ENCODE measurements at regions not wholly inside any gene's neighbourhood (a gene's known extent, or its start where the extent isn't known, plus 50 kb on each side); places are given as distances from the start of the nearest gene placed in this dataset.
"Not testable (repeated sequence)": the region's sequence is repeated elsewhere in the genome, so short reads cannot be mapped to it uniquely, and the experiment has no call there.

DNA sequence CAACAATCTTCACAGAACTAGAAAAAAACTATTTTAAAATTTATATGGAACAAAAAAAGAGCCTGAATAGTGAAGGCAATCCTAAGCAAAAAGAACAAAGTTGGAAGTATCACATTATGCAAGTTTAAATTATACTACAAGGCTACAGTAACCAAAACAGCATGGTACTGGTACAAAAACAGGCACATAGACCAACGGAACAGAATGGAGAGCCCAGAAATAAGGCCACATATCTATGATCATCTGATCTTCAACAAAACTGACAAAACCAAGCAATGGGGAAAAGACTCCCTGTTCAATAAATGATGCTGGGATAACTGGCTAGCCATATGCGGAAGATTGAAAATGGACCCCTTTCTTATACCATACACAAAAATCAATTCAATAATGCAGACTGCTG lies 74.4 kb upstream of the RTN4 start:
- not testable (repeated sequence) for H3K27ac ChIP-seq

DNA sequence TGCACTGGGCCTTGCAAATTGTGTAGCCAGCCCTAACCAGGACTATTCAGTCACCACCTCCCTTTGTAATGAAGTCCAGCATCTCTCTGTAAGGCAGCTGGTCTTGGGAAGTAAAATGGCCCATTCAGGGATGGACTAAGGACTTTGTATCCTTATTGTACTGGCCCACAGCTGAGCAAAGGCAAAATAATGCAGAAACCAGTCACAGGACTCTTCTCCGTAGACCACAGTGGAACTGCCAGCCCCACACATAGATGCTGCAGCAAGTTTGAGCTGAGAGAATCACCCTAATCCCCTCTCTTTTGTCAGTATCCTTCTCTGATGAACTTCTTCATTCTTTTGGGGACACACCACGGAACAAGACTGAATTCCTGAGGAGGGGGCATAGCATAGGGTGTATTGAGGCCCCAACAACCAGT lies 73.6 kb upstream of the RTN4 start:
- TF ChIP-seq, protein P1, sequence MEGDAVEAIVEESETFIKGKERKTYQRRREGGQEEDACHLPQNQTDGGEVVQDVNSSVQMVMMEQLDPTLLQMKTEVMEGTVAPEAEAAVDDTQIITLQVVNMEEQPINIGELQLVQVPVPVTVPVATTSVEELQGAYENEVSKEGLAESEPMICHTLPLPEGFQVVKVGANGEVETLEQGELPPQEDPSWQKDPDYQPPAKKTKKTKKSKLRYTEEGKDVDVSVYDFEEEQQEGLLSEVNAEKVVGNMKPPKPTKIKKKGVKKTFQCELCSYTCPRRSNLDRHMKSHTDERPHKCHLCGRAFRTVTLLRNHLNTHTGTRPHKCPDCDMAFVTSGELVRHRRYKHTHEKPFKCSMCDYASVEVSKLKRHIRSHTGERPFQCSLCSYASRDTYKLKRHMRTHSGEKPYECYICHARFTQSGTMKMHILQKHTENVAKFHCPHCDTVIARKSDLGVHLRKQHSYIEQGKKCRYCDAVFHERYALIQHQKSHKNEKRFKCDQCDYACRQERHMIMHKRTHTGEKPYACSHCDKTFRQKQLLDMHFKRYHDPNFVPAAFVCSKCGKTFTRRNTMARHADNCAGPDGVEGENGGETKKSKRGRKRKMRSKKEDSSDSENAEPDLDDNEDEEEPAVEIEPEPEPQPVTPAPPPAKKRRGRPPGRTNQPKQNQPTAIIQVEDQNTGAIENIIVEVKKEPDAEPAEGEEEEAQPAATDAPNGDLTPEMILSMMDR (conservative IDR thresholded peaks at IDR 0.05) = no peak
- no peak for TF ChIP-seq ZFX (IDR thresholded peaks at IDR 0.05)
- no peak overlapping the region for H3K27ac ChIP-seq

DNA sequence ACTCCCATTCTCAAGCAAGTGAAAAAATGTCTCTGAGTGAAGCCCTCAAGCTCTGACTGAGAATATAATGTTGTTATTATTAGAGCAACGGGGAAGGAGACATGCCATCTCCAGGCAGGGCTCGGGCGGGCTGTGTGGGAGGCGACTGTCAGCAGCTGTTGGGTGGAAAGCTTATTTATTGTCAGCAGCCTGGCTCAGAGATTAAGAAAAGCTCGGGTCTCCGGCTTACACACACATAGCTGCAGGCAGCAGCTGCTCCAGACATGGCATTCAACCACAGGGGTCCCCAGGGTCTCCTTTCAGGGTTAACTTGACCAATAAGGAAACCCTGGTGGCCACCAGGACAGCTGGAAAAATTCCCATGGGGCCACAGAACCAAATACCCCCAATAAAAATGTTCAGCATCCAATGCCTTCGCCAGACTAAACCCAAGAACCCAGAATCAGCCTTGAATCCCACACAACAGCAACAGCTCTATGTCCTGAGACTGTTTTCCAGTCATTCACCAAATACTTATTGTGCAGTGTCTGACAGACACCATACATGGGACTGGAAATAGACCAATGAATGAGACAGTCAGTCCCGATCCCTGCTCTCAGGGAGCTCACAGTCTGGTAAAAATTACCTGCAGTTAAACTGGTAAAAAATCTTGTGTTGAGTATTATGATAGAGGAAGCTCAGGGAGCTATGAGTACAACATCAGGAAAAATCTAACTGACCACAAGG lies 70.5 kb upstream of the RTN4 start:
- H3K27ac ChIP-seq = no peak overlapping the region
- no peak for TF ChIP-seq ZFX (IDR thresholded peaks at IDR 0.05)
- TF ChIP-seq, protein P1 (conservative IDR thresholded peaks at IDR 0.05) = no peak

DNA sequence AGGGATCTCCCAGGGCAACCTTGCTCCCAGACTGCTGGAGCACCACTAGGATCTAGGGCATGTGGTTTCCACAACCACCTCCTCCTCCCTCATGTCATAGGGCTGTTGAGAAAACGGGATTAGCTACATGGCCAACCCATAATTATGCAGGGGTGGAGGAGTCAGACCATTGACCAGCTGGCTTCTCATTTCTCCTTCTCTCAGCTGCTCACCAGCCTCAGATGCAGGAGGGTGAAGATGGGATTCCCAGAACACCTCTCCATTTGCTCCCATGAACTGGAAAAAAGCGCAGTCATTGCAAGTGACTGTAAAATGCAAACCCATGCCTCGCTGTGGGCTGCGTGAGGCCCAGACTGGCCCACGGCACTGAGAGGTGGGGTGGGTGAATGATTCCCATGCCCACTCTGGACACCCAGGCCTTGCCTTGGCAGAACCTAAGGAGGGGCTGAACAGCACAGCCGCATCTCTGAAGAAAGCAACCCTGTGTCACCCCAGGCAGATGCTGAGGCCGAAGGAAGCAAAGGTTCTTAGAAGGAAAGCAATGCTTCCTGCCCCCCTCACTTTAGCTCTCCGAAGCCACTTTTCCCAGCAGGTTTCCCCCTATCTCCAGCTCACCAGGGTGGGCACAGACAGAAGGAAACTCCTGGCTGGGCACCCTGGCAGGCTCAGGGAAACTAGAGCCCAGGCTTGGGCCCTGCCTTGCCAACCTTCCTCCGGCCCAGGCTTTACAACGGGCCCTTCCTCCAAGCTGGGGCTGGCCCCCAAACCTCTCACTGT lies 69.6 kb upstream of the RTN4 start:
- TF ChIP-seq ZFX (IDR thresholded peaks at IDR 0.05) = no peak
- TF ChIP-seq, protein P1 (conservative IDR thresholded peaks at IDR 0.05) = no peak
- no peak overlapping the region for H3K27ac ChIP-seq

DNA sequence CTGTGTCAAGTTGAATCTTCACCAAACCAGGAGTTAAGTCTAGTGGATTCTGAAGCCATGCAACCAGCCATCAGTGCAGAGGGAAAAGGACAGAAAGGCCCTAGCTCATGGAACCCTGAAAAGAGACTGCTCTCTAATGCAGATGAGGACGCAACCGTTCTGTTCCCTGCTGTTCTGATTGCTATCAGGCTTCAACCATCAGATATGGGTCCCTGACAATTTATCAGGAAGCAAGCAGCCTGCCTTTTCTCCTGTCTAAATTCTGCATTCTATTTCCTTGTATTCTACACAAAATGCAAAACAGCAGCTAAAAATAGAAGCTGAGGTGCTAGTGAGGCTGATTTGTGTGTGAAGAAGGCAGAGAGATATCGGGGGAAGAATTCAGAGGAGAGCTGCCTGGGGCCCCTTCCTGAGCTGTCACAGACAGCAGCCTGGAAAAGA lies 68.4 kb upstream of the RTN4 start:
- TF ChIP-seq, protein P1 (conservative IDR thresholded peaks at IDR 0.05) = no peak
- TF ChIP-seq ZFX (IDR thresholded peaks at IDR 0.05) = no peak
- no peak overlapping the region for H3K27ac ChIP-seq

DNA sequence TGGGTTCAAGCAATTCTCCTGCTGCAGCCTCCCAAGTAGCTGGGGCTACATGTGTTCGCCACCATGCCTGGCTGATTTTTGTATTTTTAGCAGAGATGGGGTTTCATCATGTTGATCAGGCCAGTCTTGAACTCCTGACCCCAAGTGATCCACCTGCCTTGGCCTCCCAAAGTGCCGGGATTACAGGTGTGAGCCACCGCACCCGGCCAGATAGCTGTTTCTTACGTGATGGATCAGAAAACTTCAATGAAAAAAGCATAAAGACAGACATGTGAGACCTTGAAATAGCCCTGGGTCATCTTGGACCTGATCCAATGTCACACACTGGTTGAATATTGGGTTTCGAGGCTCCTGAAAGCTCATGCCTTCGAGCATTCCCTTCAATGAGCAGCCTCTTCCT lies 66.7 kb upstream of the RTN4 start:
- TF ChIP-seq ZFX (IDR thresholded peaks at IDR 0.05) = no peak
- TF ChIP-seq, protein P1 (conservative IDR thresholded peaks at IDR 0.05) = no peak

DNA sequence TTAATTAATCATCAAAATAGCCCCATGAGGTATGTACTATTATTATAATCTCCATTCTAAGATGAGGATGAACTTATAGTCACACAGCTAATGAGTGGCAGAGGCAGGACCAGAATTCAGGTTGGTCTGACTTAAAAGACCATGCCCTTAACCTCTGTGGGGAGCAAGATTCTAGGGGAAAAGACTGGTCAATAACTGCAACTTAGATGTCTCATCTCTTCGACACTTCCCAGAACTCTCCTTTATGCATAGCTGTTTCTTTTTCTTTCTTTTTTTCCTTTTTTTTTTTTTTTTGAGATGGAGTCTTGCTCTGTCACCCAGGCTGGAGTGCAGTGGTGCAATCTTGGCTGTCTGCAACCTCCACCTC lies 66.3 kb upstream of the RTN4 start:
- no peak overlapping the region for H3K27ac ChIP-seq
- TF ChIP-seq ZFX (IDR thresholded peaks at IDR 0.05) = no peak

More for the DNA sequence above, 66.7 kb upstream of the RTN4 start:
- H3K27ac ChIP-seq = no peak overlapping the region

DNA sequence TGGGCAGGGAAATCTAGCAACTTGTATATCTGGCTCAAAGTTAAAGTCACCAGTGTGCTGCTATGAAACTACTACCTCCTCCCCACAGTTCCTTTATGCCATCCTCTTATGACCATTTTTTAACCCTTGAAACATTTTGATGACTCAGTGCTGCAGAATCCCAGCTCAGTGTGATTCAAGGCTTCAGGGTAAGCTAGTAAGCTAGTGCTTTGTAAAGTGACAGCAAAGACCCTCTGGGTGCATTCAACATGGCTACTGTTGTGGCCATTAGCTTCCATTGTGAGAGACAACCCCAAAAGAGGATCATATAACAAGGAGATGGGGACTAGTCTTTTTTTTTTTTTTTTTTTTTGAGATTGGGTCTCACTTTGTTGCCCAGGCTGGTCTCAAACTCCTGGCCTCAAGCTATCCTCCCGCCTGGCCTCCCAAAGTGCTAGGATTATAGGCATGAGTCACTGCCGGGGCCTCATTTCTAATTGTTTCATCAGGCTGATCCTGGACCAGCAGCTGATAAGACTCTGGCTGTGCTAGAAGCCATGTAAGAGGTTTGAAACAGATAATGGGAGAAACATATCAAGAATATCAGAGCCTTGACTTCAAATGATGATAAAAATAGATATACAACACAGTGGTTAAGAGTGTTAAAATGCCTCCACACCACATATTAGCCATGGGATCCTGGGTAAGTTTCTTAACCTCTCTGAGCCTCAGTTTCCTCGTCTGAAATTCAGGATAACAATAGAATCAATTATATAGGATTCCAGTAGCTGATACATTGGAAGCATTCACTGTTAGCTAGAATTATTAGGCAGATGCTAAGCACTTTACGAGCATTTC lies 65.7 kb upstream of the RTN4 start:
- no peak overlapping the region for H3K27ac ChIP-seq

More for the DNA sequence above, 65.7 kb upstream of the RTN4 start:
- no peak for TF ChIP-seq ZFX (IDR thresholded peaks at IDR 0.05)
- TF ChIP-seq, protein P1 (conservative IDR thresholded peaks at IDR 0.05) = no peak
